ENCODE measurements at regions not wholly inside any gene's neighbourhood (a gene's known extent, or its start where the extent isn't known, plus 50 kb on each side); places are given as distances from the start of the nearest gene placed in this dataset.
"Not testable (repeated sequence)": the region's sequence is repeated elsewhere in the genome, so short reads cannot be mapped to it uniquely, and the experiment has no call there.

DNA sequence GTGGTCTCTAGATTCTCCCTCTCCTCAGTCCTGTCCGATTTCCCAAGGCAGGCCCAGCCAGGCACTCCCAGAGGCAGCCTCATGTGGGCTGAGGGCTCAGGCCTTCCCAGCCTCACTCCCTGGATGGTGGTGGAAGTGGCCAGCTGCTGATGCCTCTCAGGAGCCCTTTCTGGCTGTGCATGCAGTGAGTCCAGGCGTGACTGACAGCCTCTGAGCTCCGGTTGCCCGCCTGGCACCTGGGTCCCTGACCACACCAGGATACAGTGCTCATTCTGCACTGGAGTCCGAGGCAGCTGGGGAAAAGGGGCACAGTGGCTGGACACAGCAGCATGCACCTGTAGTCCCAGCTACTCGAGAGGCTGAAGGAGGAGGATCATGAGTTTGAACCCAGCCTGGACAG, 132.6 kb downstream of the CUL2 start:
- H3K27me3 Mint-ChIP-seq = no peaks in the 10 kb centered on the region
- ATAC-seq (ENCODE audit: low read depth) (no peak), DNase-seq (no peak)
- no peaks in the 10 kb centered on the region for H3K4me1 Mint-ChIP-seq
- H3K27ac Mint-ChIP-seq = no peak overlapping the region
- H3K9me3 Mint-ChIP-seq = no peaks in the 10 kb centered on the region
- POLR2A ChIA-PET = no interaction called here
- H3K4me3 Mint-ChIP-seq = no peak overlapping the region
- no peaks in the 10 kb centered on the region for H3K36me3 Mint-ChIP-seq

DNA sequence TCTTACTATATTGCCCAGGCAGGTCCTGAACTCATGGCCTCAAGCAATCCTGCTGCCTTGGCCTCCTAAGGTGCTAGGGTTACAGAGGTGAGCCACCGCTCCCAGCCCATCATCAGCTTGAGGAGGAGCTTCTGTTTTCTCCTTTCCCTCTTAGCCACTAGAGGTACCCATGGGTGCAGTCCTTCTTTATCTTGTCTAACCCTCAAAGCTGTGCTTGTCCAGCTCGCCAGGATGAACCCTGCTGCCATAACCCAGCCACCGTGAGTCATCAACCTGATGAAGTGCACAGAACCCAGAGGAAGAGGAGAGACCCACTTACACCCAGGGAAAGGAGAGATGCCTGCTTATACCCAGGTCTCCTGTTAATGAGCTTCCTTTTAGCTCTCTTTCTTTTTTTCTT, 133.4 kb downstream of the CUL2 start:
- H3K9me3 Mint-ChIP-seq = no peaks in the 10 kb centered on the region
- no peaks in the 10 kb centered on the region for H3K27me3 Mint-ChIP-seq
- H3K4me1 Mint-ChIP-seq = no peaks in the 10 kb centered on the region
- no peak for DNase-seq
- no peak for ATAC-seq (ENCODE audit: low read depth)
- H3K36me3 Mint-ChIP-seq = no peaks in the 10 kb centered on the region
- H3K4me3 Mint-ChIP-seq = no peak overlapping the region
- no peak overlapping the region for H3K27ac Mint-ChIP-seq
- POLR2A ChIA-PET = no interaction called here

DNA sequence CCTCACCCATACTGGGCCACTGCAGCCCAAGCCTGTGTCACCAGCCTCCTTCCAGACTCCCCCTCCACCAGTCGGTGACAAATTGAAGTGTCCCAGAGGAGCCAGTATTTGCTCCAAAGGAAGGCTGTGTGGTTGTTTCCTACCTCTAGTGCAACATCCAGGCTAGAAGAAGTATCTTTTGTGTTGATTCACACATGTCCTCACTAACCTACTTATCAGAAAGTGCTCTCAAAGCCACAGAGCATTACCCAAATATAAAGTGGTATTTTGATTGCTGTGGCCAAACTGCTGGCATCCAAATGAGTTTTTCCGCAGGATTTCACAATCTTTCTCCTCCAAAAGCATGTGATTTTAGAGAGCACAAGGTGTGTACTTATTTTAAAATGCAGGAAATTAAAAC, 134.8 kb downstream of the CUL2 start:
- Mint-ChIP-seq H3K9me3 (no peaks in the 10 kb centered on the region), H3K27me3 (no peaks in the 10 kb centered on the region), H3K4me1 (no peaks in the 10 kb centered on the region), H3K27ac (no peak overlapping the region), H3K4me3 (no peak overlapping the region), H3K36me3 (no peaks in the 10 kb centered on the region)
- POLR2A ChIA-PET = no interaction called here
- DNase-seq (no peak), ATAC-seq (ENCODE audit: low read depth) (no peak)

DNA sequence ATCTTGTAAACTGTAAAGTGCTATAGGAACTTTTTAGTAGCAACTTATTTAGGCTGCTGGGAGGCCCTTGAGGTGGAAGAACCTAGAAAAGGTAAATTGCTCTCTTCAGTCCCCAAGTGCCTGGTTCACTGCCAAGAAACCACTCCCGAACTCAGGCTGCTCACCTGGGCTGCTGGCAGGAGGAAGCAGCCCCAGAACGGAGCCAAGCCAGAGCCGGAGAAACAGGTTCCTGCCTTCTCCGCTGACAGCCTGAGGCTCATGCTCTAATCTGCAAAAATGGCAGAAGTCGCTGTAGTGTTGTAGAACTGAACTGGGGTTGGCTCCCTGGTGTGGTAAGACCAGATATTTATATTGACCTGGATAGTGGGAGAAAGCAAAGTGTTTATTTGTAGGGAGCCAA, 136.0 kb downstream of the CUL2 start:
- ATAC-seq (ENCODE audit: low read depth) (no peak), DNase-seq (no peak)
- no peaks in the 10 kb centered on the region for H3K36me3 Mint-ChIP-seq
- H3K27me3 Mint-ChIP-seq = no peaks in the 10 kb centered on the region
- H3K9me3 Mint-ChIP-seq = no peaks in the 10 kb centered on the region
- H3K27ac Mint-ChIP-seq = no peak overlapping the region
- H3K4me1 Mint-ChIP-seq = no peaks in the 10 kb centered on the region
- POLR2A ChIA-PET = no interaction called here
- no peak overlapping the region for H3K4me3 Mint-ChIP-seq

GRCh38 chr10:34951263-34951887, 136.3 kb upstream of the PARD3 start:
- H3K4me1 Mint-ChIP-seq; ATAC-seq (ENCODE audit: low read depth); H3K27ac Mint-ChIP-seq; H3K4me3 Mint-ChIP-seq; H3K36me3 Mint-ChIP-seq; H3K9me3 Mint-ChIP-seq; H3K27me3 Mint-ChIP-seq; DNase-seq; POLR2A ChIA-PET: not testable (repeated sequence)

DNA sequence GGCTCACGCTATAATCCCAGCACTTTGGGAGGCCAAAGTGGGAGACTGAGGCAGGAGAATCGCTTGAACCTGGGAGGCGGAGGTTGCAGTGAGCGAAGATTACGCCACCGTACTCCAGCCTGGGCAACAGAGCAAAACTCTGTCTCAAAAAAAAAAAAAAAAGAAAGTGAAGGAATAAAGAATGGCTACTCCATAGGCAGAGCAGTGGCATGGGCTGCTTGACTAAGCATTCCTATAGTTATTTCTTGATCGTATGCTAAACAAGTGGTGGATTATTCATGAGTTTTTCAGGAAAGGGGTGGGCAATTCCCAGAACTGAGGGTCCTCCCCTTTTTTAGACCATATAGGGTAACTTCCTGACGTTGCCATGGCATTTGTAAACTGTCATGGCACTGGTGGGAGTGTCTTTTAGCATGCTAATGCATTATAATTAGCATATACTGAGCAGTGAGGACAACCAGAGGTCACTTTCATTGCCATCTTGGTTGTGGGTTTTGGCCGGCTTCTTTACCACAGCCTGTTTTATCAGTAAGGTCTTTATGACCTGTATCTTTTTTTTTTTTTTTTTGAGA, 130.9 kb upstream of the PARD3 start:
- H3K4me3 Mint-ChIP-seq; POLR2A ChIA-PET; DNase-seq; H3K27ac Mint-ChIP-seq; ATAC-seq (ENCODE audit: low read depth); H3K4me1 Mint-ChIP-seq; H3K27me3 Mint-ChIP-seq; H3K36me3 Mint-ChIP-seq; H3K9me3 Mint-ChIP-seq: not testable (repeated sequence)

DNA sequence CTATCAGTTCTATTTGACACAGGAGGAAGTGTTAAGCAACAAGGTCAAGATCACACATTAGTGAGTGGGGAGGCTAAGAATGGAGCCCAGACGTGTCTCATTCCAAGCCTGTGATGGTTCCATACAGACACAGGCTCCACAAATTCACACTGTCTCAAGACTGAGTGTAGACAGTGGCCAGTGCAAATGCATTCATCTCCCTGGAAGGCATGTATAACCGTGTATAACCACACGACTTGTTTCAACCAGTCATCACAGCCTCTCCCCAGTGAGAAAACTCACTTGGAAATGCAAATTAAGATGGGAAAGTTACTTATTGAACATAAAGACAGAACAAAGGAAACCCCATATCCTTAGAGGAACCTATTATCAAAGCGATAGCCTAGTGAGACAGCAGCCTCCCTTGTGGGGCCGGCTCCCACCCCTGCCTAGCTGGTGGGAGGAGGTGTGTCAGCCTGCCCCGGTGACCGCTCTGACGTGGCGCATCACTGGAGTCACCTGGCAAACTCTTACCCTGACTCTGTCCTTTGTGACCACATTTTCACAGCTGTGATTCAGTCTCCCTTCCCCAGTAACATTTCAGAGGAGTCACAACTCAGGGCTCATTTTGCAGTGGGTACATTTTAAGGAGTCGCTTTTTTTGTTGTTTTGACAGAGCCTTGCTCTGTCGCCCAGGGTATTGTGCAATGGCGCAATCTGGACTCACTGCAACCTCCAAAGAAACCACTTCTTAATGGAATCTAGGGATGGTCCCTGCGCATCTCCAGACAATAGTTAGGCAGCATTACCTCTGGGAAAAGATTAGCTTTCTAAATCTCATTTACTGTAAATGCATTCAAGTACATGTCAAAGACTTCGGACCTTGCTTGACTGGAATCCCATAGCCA, 126.6 kb upstream of the PARD3 start:
- Mint-ChIP-seq H3K27me3 (peaks cover 2% of the 10 kb centered on the region), H3K4me3 (no peak overlapping the region), H3K9me3 (no peaks in the 10 kb centered on the region), H3K27ac (no peak overlapping the region), H3K4me1 (no peaks in the 10 kb centered on the region), H3K36me3 (no peaks in the 10 kb centered on the region)
- POLR2A ChIA-PET = no interaction called here
- DNase-seq (no peak), ATAC-seq (ENCODE audit: low read depth) (no peak)

- Mint-ChIP-seq H3K27me3 (peaks cover 2% of the 10 kb centered on the region), H3K36me3 (no peaks in the 10 kb centered on the region), H3K4me1 (no peaks in the 10 kb centered on the region), H3K9me3 (no peaks in the 10 kb centered on the region), H3K4me3 (no peak overlapping the region), H3K27ac (no peak overlapping the region)
- no peak for ATAC-seq (ENCODE audit: low read depth)
- no peak for DNase-seq
- POLR2A ChIA-PET = no interaction called here
Observed at GRCh38 chr10:34940436-34940835, 125.3 kb upstream of the PARD3 start.

DNA sequence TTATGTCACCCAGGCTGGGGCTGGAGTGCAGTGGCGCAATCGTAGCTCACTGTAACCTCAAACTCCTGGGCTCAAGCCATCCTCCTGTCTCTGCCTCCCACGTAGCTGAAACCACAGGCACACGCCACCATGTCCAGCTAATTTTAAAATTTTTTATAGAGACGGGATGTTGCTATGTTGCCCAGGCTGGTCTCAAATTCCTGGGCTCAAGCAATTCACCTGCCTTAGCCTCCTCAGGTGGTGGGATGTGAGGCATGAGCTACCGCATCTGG, 123.2 kb upstream of the PARD3 start:
- Mint-ChIP-seq H3K4me1 (no peaks in the 10 kb centered on the region), H3K9me3 (no peaks in the 10 kb centered on the region), H3K27me3 (peaks cover 2% of the 10 kb centered on the region), H3K27ac (no peak overlapping the region), H3K4me3 (no peak overlapping the region), H3K36me3 (no peaks in the 10 kb centered on the region)
- ATAC-seq (ENCODE audit: low read depth) (no peak), DNase-seq (no peak)
- POLR2A ChIA-PET = no interaction called here

GRCh38 chr10:34937643-34938398, 122.7 kb upstream of the PARD3 start:
- H3K36me3 Mint-ChIP-seq; ATAC-seq (ENCODE audit: low read depth); POLR2A ChIA-PET; H3K9me3 Mint-ChIP-seq; H3K4me3 Mint-ChIP-seq; H3K4me1 Mint-ChIP-seq; H3K27ac Mint-ChIP-seq; H3K27me3 Mint-ChIP-seq; DNase-seq: not testable (repeated sequence)

- H3K9me3 Mint-ChIP-seq = no peaks in the 10 kb centered on the region
- no peaks in the 10 kb centered on the region for H3K4me1 Mint-ChIP-seq
- POLR2A ChIA-PET = no interaction called here
- peaks cover 2% of the 10 kb centered on the region for H3K27me3 Mint-ChIP-seq
- H3K36me3 Mint-ChIP-seq = no peaks in the 10 kb centered on the region
- no peak for DNase-seq
- no peak for ATAC-seq (ENCODE audit: low read depth)
- H3K4me3 Mint-ChIP-seq = no peak overlapping the region
- H3K27ac Mint-ChIP-seq = no peak overlapping the region
Observed at GRCh38 chr10:34936061-34936460, 121.0 kb upstream of the PARD3 start.

DNA sequence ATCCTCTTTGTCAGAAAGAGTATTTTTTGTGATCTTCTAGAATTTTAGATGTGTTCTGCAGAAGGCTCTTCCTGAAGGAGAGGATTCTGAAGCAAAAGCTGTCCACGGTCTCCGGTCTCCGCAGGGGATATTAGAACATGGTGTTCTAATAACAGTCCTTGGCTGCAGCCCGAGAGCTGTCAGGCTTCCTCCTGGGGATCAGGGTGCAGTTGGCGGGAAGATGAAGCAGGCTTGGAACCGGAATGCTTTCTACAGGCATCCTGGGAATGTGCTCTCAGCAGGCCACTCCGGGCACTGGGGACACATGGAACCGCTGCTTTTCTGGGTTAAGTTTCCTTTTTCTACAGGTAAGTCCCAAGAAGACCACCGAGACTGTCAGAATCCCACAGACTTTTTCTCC, 118.6 kb upstream of the PARD3 start:
- ATAC-seq (ENCODE audit: low read depth) (no peak), DNase-seq (no peak)
- Mint-ChIP-seq H3K4me3 (no peak overlapping the region), H3K27me3 (peaks cover 2% of the 10 kb centered on the region), H3K4me1 (no peaks in the 10 kb centered on the region), H3K27ac (no peak overlapping the region), H3K36me3 (no peaks in the 10 kb centered on the region), H3K9me3 (no peaks in the 10 kb centered on the region)
- POLR2A ChIA-PET = no interaction called here

DNA sequence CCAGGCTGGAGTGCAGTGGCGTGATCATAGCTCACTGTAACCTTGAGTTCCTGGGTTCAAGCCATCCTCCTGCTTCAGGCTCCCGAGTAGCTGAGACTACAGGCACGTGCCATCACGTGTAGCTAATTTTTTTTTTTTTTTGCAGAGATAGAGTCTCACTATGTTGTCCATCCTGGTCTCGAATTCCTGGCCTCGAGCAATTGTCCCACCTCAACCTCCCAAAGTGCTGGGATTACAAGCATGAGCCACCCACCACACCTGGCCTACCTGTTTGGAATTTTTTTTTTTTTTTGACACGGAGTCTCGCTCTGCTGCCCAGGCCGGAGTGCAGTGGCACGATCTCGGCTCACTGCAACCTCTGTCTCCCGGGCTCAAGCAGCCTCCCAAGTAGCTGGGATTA, 117.1 kb upstream of the PARD3 start:
- Mint-ChIP-seq H3K27ac (no peak overlapping the region), H3K36me3 (no peaks in the 10 kb centered on the region), H3K27me3 (no peaks in the 10 kb centered on the region), H3K4me1 (no peaks in the 10 kb centered on the region), H3K4me3 (no peak overlapping the region), H3K9me3 (no peaks in the 10 kb centered on the region)
- POLR2A ChIA-PET = no interaction called here
- no peak for DNase-seq
- ATAC-seq (ENCODE audit: low read depth) = no peak

- POLR2A ChIA-PET = no interaction called here
- Mint-ChIP-seq H3K4me3 (no peak overlapping the region), H3K27me3 (no peaks in the 10 kb centered on the region), H3K4me1 (no peaks in the 10 kb centered on the region), H3K36me3 (no peaks in the 10 kb centered on the region), H3K27ac (no peak overlapping the region), H3K9me3 (peaks cover 1% of the 10 kb centered on the region)
- DNase-seq (no peak), ATAC-seq (ENCODE audit: low read depth) (no peak)
Observed at GRCh38 chr10:34931216-34931615, 116.1 kb upstream of the PARD3 start.

Measured in activated naive CD8-positive, alpha-beta T cell treated with anti-CD3 and anti-CD28 coated beads, Interleukin-2, amount 10 ng/mL, durations not matched to agents 7 days and 5 days (primary cell).